ENCODE measurements at regions not wholly inside any gene's neighbourhood (a gene's known extent, or its start where the extent isn't known, plus 50 kb on each side); places are given as distances from the start of the nearest gene placed in this dataset.

DNA sequence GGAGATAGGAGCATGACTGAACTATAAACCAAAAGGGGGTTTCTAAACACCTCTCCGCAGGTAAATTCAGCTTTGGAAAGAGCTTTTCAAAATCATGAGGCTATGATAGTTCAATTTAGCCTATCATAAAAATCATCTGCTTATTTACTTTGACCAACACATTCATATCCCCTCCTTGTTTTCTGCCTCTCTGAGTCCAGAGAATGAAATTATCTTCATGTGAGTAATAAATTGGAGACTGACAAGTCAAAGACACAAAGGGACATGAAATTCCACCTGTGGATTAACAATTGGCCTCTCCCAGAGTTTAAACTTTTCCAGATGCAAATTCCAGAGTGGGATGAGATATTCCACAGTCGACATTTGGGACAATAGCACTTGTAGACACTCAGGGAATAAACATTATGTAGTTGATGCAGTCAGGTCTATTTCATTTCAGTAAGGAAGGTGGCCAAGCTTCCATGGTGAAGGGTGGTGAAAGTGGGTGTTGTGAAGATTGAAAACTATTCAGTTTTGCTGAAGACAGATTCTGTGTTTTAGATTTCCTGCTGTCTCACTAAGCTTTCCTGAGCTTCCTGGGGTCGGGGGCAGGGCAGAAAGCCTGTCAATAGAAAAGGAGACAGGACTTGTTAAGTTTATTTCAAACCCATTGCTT is 84.7 kb downstream of the CDC42EP3 start:
- TF ChIP-seq, protein P1, sequence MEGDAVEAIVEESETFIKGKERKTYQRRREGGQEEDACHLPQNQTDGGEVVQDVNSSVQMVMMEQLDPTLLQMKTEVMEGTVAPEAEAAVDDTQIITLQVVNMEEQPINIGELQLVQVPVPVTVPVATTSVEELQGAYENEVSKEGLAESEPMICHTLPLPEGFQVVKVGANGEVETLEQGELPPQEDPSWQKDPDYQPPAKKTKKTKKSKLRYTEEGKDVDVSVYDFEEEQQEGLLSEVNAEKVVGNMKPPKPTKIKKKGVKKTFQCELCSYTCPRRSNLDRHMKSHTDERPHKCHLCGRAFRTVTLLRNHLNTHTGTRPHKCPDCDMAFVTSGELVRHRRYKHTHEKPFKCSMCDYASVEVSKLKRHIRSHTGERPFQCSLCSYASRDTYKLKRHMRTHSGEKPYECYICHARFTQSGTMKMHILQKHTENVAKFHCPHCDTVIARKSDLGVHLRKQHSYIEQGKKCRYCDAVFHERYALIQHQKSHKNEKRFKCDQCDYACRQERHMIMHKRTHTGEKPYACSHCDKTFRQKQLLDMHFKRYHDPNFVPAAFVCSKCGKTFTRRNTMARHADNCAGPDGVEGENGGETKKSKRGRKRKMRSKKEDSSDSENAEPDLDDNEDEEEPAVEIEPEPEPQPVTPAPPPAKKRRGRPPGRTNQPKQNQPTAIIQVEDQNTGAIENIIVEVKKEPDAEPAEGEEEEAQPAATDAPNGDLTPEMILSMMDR (IDR thresholded peaks at IDR 0.05): no peak
- TF ChIP-seq POLR2A (IDR thresholded peaks at IDR 0.05): no peak
